Suprapubic skin (tissue), 4 donors: ENCODE measurements at regions not wholly inside any gene's neighbourhood (a gene's known extent, or its start where the extent isn't known, plus 50 kb on each side); places are given as distances from the start of the nearest gene placed in this dataset.

ENCODE experiments used
- DNase-seq, 2 donors: peaks; one replicate each; pipeline ENCODE4 v3.0.0-alpha.2; 2019; ENCODE audit warnings: low spot score in 2 of 2
- H3K27ac ChIP-seq: fragments of 200-600 bp; sonication (generic); one replicate; pipeline ENCODE4 v1.5.1; 2019
- H3K27me3 ChIP-seq: fragments of 200-600 bp; sonication (generic); one replicate; pipeline ENCODE4 v1.5.1; 2019
- H3K36me3 ChIP-seq: fragments of 200-600 bp; sonication (generic); one replicate; pipeline ENCODE4 v1.5.1; 2019
- H3K4me1 ChIP-seq: fragments of 200-600 bp; sonication (generic); one replicate; pipeline ENCODE4 v1.5.1; 2019
- H3K4me3 ChIP-seq: fragments of 200-600 bp; sonication (generic); one replicate; pipeline ENCODE4 v1.5.1; 2019; ENCODE audit warnings: mild to moderate bottlenecking
- H3K9me3 ChIP-seq: fragments of 200-600 bp; sonication (generic); one replicate; pipeline ENCODE4 v1.5.1; 2019
- EP300 ChIP-seq: sonication (generic); formaldehyde crosslinking; IDR thresholded peaks from one replicate; pipeline ENCODE4 v1.6.1; 2017; ENCODE audit warnings: antibody characterized with exemption
- POLR2A ChIP-seq, 2 donors: fragments of 450-650 bp; IDR thresholded peaks; one replicate each; pipeline ENCODE4 v1.6.1; 2017; ENCODE audit warnings: antibody characterized with exemption in 2 of 2, mild to moderate bottlenecking in 2 of 2, moderate library complexity in 2 of 2
- POLR2AphosphoS5 ChIP-seq, 3 donors: sonication (generic); formaldehyde crosslinking; IDR thresholded peaks; one replicate each; pipeline ENCODE4 v1.6.1; 2017; ENCODE audit warnings: antibody characterized with exemption in 3 of 3
- WGBS: methylation state at CpG from one replicate; pipeline ENCODE4 v1.1.5; 2018; 5-methylcytosine and 5-hydroxymethylcytosine counted together
- TF ChIP-seq, protein P1 (sequence below), 2 donors: fragments of 200-600 bp in 1 of 2; fragments of 450-650 bp in 1 of 2; sonication (generic) in 1 of 2; IDR thresholded peaks; one replicate each; pipeline ENCODE4 v1.5.1; 2016 to 2019; ENCODE audit warnings: antibody characterized with exemption in 2 of 2, mild to moderate bottlenecking in 1 of 2, moderate library complexity in 1 of 2

DNA sequence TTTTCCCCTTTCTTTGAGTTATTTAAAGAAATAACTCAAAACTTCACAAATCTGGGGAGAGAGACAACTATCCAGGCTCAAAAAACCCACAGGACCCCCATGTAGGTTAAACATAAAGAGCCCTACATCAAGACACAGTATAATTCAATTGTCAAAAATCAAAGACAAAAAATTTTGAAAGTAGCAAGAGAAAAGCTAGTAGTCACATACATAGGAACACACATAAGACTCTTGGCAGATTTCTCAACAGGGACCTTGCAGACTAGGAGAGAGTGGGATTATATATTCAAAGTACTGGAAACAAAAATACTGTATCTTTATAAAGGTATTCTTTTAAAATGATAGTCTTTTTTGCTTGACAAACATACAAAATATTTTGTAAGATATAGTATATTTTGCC lies 296.9 kb downstream of the OSTF1 start:
- no peak overlapping the region for H3K4me3 ChIP-seq
- no peaks in the 10 kb centered on the region for H3K36me3 ChIP-seq
- TF ChIP-seq, protein P1, sequence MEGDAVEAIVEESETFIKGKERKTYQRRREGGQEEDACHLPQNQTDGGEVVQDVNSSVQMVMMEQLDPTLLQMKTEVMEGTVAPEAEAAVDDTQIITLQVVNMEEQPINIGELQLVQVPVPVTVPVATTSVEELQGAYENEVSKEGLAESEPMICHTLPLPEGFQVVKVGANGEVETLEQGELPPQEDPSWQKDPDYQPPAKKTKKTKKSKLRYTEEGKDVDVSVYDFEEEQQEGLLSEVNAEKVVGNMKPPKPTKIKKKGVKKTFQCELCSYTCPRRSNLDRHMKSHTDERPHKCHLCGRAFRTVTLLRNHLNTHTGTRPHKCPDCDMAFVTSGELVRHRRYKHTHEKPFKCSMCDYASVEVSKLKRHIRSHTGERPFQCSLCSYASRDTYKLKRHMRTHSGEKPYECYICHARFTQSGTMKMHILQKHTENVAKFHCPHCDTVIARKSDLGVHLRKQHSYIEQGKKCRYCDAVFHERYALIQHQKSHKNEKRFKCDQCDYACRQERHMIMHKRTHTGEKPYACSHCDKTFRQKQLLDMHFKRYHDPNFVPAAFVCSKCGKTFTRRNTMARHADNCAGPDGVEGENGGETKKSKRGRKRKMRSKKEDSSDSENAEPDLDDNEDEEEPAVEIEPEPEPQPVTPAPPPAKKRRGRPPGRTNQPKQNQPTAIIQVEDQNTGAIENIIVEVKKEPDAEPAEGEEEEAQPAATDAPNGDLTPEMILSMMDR (IDR thresholded peaks at IDR 0.05): no peak
- TF ChIP-seq EP300: no peak
- TF ChIP-seq POLR2AphosphoS5 (IDR thresholded peaks at IDR 0.05): no peak
- no peak for TF ChIP-seq POLR2A (IDR thresholded peaks at IDR 0.05)
- no peak for DNase-seq
- no peaks in the 10 kb centered on the region for H3K4me1 ChIP-seq
- no peak overlapping the region for H3K27ac ChIP-seq
- H3K27me3 ChIP-seq: no peaks in the 10 kb centered on the region
- H3K9me3 ChIP-seq: peaks cover 12% of the 10 kb centered on the region

DNA sequence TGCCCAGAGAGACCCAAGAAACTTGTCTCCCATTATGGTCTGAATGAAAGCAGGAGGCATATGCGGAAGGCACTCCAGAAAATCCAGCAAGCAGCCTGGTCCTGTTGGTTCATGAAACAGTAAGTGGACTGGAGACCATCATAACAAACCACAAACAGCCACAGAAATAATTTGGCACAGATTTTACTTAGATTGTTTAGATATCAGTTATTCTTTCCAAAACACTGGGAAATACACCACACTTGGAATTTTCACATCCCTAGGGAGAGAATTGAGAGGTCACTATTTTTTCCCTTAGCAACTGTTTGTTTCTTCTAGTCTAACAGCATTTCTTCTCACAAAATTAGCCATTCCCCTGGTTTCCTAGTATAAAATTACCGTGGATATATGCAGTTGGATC lies 300.8 kb downstream of the OSTF1 start:
- WGBS: 63% methylated on average over 2 of the region's 2 CpGs

DNA sequence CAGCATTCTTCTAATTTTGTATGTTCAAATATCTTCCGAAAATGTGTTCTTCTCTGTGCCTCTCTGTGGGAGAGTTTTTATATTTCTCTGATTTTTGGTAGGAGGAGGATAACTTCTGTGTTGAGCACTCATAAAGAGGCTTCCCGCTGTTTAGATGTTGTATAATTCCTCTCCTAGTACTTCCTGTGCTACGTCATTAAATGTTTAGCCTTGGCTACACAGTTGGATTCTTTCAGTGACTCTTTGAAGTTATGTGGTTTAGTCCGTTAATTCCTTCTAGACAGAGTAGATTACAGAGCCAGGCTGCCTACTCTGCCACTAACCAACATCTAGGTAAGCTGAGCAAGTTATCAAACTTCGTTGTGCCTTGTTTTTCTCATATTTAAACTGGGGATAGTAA lies 302.6 kb downstream of the OSTF1 start:
- Histone ChIP-seq H3K4me1 (no peaks in the 10 kb centered on the region), H3K4me3 (no peak overlapping the region), H3K9me3 (no peaks in the 10 kb centered on the region), H3K27ac (no peak overlapping the region), H3K36me3 (no peaks in the 10 kb centered on the region), H3K27me3 (no peaks in the 10 kb centered on the region)
- no peak for DNase-seq
- TF ChIP-seq, protein P1 (IDR thresholded peaks at IDR 0.05): no peak
- TF ChIP-seq POLR2AphosphoS5 (IDR thresholded peaks at IDR 0.05) (no peak), POLR2A (IDR thresholded peaks at IDR 0.05) (no peak), EP300 (no peak)
- 77% methylated on average over 5 of the region's 5 CpGs for WGBS

More for the DNA sequence above, 300.8 kb downstream of the OSTF1 start:
- Histone ChIP-seq H3K27me3 (no peaks in the 10 kb centered on the region), H3K4me1 (no peaks in the 10 kb centered on the region), H3K4me3 (no peak overlapping the region), H3K27ac (no peak overlapping the region), H3K9me3 (peaks cover 9% of the 10 kb centered on the region), H3K36me3 (no peaks in the 10 kb centered on the region)
- DNase-seq: no peak
- TF ChIP-seq POLR2A (IDR thresholded peaks at IDR 0.05) (no peak), POLR2AphosphoS5 (IDR thresholded peaks at IDR 0.05) (no peak), EP300 (no peak)
- TF ChIP-seq, protein P1 (IDR thresholded peaks at IDR 0.05): no peak

DNA sequence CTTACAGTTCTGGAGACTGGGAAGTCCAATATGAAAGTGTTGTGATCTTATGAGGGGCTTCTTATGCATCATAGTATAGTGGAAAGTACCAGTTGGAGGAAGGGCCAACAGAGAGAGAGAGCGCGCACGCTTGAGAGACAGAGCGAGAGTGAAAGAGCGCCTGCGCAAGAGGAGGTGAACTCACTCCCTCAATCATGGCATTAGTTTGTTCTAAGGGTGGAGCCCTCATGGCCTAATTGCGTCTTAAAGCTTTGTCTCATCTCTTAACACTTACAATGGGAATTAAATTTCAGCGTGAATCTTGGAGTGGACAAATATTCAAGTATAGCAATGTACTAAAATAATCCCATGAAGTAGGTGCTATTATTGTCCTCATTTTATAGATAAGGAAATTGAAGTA lies 303.2 kb downstream of the OSTF1 start:
- WGBS: 94% methylated on average over 8 of the region's 8 CpGs
- H3K27ac ChIP-seq: no peak overlapping the region
- no peaks in the 10 kb centered on the region for H3K4me1 ChIP-seq
- H3K4me3 ChIP-seq: no peak overlapping the region
- H3K9me3 ChIP-seq: no peaks in the 10 kb centered on the region
- H3K27me3 ChIP-seq: no peaks in the 10 kb centered on the region
- DNase-seq: no peak
- H3K36me3 ChIP-seq: no peaks in the 10 kb centered on the region
- TF ChIP-seq, protein P1 (IDR thresholded peaks at IDR 0.05): no peak
- no peak for TF ChIP-seq POLR2AphosphoS5 (IDR thresholded peaks at IDR 0.05)
- TF ChIP-seq POLR2A (IDR thresholded peaks at IDR 0.05): no peak
- TF ChIP-seq EP300: no peak

DNA sequence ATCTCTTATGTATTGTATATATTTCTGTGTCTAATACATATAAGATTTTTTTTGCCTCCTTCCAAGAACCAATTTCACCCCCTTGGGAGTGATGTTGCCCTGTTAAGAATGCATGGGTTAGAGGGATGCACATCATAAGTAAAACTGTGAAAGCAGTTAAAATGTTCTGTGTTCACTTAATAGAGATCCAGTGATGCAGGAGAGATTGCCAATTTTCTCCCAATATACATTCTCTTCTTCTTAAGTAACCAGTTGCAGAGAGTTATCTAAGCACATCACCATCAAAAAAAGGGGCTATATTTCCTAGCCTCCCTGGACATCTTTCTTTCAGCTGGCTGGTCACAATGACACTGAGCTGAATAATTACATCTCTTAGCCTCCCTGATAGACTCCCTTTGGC lies 307.0 kb downstream of the OSTF1 start:
- no peaks in the 10 kb centered on the region for H3K27me3 ChIP-seq
- no peak overlapping the region for H3K27ac ChIP-seq
- H3K4me1 ChIP-seq: no peaks in the 10 kb centered on the region
- no peak for DNase-seq
- no peaks in the 10 kb centered on the region for H3K36me3 ChIP-seq
- TF ChIP-seq POLR2AphosphoS5 (IDR thresholded peaks at IDR 0.05) (no peak), EP300 (no peak), POLR2A (IDR thresholded peaks at IDR 0.05) (no peak)
- TF ChIP-seq, protein P1 (IDR thresholded peaks at IDR 0.05): no peak
- no peak overlapping the region for H3K4me3 ChIP-seq
- H3K9me3 ChIP-seq: no peaks in the 10 kb centered on the region
